Left lung (tissue), 4 donors: ENCODE measurements at regions not wholly inside any gene's neighbourhood (a gene's known extent, or its start where the extent isn't known, plus 50 kb on each side); places are given as distances from the start of the nearest gene placed in this dataset.
"Not testable (repeated sequence)": the region's sequence is repeated elsewhere in the genome, so short reads cannot be mapped to it uniquely, and the experiment has no call there.

Experiments
- ATAC-seq: fragments of 200-7000 bp; cut with Tn5 transposase; one replicate; pipeline ENCODE4 v1.9.1; 2020; ENCODE audit warnings: moderate library complexity
- DNase-seq, 4 donors: peaks; one replicate each; pipeline ENCODE4 v3.0.0-alpha.2; 2013 to 2020
- H3K27ac ChIP-seq, 2 donors: fragments of 200-600 bp; sonication (generic) in 1 of 2; one replicate each; pipeline versions ENCODE4 v1.5.0 to v1.8.0; 2020 to 2021
- H3K27me3 ChIP-seq, 2 donors: fragments of 200-600 bp; sonication (generic) in 1 of 2; one replicate each; pipeline versions ENCODE4 v1.5.0 to v1.8.0; 2020 to 2021
- H3K36me3 ChIP-seq, 2 donors: fragments of 200-600 bp; sonication (generic) in 1 of 2; one replicate each; pipeline versions ENCODE4 v1.5.0 to v1.8.0; 2020 to 2021
- H3K4me1 ChIP-seq, 2 donors: fragments of 200-600 bp; one replicate each; pipeline ENCODE4 v1.8.0; 2021
- H3K4me3 ChIP-seq, 2 donors: fragments of 200-600 bp; sonication (generic) in 1 of 2; one replicate each; pipeline versions ENCODE4 v1.5.0 to v1.8.0; 2020 to 2021; ENCODE audit warnings: mild to moderate bottlenecking in 1 of 2
- H3K9me3 ChIP-seq, 2 donors: fragments of 200-600 bp; sonication (generic) in 1 of 2; one replicate each; pipeline versions ENCODE4 v1.5.0 to v1.8.0; 2020 to 2021
- intact Hi-C, 2 donors: fragments of 100-400 bp; cut with DNase I; formaldehyde crosslinking; loops; one replicate each; pipeline versions ENCODE4 v1.11.2 to v1.14.2; 2022
- TF ChIP-seq, protein P1 (sequence below), 2 donors: fragments of 200-600 bp; sonication (generic) in 1 of 2; IDR thresholded peaks; one replicate each; pipeline versions ENCODE4 v1.5.0 to v1.8.0; 2021; ENCODE audit warnings: antibody characterized with exemption in 2 of 2
- donor health status: DM: no; HTN: yes; CAD: no.
- donor health status: DM: no; HTN: no; CAD: no.

DNA sequence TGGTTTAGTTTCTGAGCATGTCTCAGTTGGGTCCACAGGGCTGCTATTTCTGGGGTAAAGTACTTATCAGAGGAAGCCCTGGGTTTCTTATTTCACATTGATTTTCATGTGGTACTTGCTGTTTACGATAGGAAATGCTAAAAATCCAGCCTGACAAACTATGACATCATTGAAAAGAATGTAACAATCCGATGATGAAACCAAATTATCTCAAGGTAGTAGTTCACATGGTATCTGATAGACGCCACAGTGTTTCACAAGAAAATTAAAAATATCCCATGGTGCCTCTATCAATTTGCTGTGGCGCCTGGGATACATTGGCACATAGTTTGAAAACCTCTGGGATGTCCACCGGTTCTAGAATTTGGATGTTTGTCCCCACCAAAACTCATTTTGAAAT, 418.9 kb upstream of the RPS6KA3 start:
- H3K36me3 ChIP-seq = no peaks in the 10 kb centered on the region
- H3K9me3 ChIP-seq = no peaks in the 10 kb centered on the region
- DNase-seq = no peak
- no peak for ATAC-seq
- no peaks in the 10 kb centered on the region for H3K27me3 ChIP-seq
- no peak overlapping the region for H3K4me3 ChIP-seq
- H3K4me1 ChIP-seq = no peaks in the 10 kb centered on the region
- TF ChIP-seq, protein P1, sequence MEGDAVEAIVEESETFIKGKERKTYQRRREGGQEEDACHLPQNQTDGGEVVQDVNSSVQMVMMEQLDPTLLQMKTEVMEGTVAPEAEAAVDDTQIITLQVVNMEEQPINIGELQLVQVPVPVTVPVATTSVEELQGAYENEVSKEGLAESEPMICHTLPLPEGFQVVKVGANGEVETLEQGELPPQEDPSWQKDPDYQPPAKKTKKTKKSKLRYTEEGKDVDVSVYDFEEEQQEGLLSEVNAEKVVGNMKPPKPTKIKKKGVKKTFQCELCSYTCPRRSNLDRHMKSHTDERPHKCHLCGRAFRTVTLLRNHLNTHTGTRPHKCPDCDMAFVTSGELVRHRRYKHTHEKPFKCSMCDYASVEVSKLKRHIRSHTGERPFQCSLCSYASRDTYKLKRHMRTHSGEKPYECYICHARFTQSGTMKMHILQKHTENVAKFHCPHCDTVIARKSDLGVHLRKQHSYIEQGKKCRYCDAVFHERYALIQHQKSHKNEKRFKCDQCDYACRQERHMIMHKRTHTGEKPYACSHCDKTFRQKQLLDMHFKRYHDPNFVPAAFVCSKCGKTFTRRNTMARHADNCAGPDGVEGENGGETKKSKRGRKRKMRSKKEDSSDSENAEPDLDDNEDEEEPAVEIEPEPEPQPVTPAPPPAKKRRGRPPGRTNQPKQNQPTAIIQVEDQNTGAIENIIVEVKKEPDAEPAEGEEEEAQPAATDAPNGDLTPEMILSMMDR (IDR thresholded peaks at IDR 0.05) = no peak
- intact Hi-C loops = no loop called here
- no peak overlapping the region for H3K27ac ChIP-seq

DNA sequence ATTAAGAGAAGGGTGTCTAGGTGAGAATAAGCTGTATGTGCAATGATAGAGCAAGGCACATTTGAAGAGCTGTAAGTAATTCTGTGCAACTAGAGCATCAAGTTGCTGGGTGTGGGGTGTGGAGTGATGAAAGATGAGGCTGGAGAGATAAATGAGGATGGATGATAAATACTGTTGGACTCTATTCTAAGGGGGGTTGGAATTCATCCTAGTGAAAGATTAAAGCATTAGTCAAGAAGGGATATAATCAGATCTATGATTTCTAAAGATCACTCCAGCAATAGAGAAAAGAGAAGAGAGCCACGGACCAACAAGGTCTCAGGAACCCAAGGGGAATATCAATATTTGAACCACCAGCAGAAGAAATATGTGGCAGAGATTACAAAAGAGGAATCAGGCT, 415.0 kb upstream of the RPS6KA3 start:
- no peak overlapping the region for H3K27ac ChIP-seq
- no peaks in the 10 kb centered on the region for H3K4me1 ChIP-seq
- no peaks in the 10 kb centered on the region for H3K36me3 ChIP-seq
- no peaks in the 10 kb centered on the region for H3K27me3 ChIP-seq
- intact Hi-C loops = no loop called here
- DNase-seq = no peak
- no peak overlapping the region for H3K4me3 ChIP-seq
- no peak for ATAC-seq
- no peaks in the 10 kb centered on the region for H3K9me3 ChIP-seq
- TF ChIP-seq, protein P1 (IDR thresholded peaks at IDR 0.05) = no peak

DNA sequence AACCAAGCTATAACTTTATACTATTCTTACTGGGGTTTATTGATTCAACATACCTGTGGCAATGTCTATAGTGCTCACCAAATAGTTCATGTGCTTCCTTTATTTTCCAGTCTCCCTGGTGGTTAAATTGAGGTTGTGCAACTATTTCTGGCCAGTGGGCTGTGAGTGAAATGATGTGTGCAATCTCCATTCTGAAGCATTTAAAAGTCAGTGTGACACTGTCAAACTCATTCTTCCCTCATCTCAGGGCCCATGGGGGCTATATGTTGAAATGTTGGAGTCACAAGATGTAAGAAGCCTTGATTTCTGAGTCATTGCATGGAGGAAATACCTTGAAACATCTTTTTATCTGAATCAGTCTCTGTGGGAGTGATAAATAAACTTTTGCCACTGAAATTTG, 414.3 kb upstream of the RPS6KA3 start:
- no peaks in the 10 kb centered on the region for H3K36me3 ChIP-seq
- H3K4me1 ChIP-seq = no peaks in the 10 kb centered on the region
- no peaks in the 10 kb centered on the region for H3K27me3 ChIP-seq
- TF ChIP-seq, protein P1 (IDR thresholded peaks at IDR 0.05) = no peak
- H3K9me3 ChIP-seq = no peaks in the 10 kb centered on the region
- ATAC-seq (no peak), DNase-seq (no peak)
- no peak overlapping the region for H3K4me3 ChIP-seq
- H3K27ac ChIP-seq = no peak overlapping the region
- intact Hi-C loops = no loop called here

DNA sequence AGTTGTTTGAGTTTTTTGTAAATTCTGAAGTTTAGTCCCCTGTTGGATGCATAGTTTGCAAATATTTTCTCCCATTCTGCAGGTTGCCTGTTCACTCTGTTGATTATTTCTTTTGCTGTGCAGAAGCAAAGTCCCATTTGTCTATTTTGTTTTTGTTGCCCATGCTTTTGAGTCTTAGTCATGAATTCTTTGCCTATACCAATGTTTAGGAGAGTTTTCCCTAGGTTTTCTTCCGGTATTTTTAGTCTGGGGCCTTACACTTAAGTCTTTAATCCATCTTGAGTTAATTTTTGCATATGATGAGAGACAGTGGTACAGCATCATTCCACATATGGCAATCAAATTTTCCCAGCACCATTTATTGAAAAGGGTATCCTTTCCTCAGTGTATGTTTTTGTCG, 405.8 kb upstream of the RPS6KA3 start:
- Histone ChIP-seq H3K27ac (no peak overlapping the region), H3K4me3 (no peak overlapping the region), H3K9me3 (no peaks in the 10 kb centered on the region), H3K27me3 (no peaks in the 10 kb centered on the region), H3K4me1 (no peaks in the 10 kb centered on the region), H3K36me3 (no peaks in the 10 kb centered on the region)
- ATAC-seq (no peak), DNase-seq (no peak)
- TF ChIP-seq, protein P1 (IDR thresholded peaks at IDR 0.05) = no peak
- intact Hi-C loops = no loop called here

DNA sequence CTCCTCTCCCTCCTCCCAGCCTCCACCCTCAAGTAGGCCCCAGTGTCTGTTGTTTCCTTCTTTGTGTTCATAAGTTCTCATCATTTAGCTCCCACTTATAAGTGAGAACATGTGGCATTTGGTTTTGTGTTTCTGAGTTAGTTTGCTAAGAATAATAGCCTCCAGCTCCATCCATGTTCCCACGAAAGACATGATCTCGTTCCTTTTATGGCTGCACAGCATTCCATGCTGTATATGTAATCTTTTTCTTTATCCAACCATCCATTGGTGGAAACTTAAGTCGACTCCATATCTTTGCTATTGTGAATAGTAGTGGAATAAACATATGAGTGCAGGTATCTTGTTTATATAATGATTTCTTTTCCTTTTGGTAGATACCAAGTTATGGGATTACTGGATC, 405.0 kb upstream of the RPS6KA3 start:
- H3K27ac ChIP-seq, ATAC-seq, H3K4me1 ChIP-seq, H3K4me3 ChIP-seq, intact Hi-C loops, H3K36me3 ChIP-seq, H3K27me3 ChIP-seq, H3K9me3 ChIP-seq, DNase-seq: not testable (repeated sequence)

DNA sequence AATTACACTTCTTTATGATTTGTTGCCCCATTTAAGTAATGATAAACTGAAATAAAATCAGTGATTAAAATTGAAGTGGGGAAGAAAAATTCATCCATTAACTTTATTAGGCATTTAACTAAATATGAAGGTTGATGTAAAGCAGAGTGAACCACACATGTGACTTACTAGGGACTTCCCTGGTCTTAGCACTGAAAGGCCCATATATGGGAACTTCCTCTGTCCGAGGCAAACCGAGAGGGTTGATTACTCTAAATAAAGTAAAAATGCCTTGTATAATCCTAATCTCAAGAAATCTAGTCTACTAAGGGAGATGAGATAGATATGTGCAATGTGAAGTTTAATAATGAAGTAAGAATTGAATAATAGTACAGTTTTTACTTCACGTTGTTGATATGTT, 403.9 kb upstream of the RPS6KA3 start:
- ATAC-seq = no peak
- DNase-seq = no peak
- H3K9me3 ChIP-seq = no peaks in the 10 kb centered on the region
- no peak overlapping the region for H3K27ac ChIP-seq
- no peak overlapping the region for H3K4me3 ChIP-seq
- no peaks in the 10 kb centered on the region for H3K27me3 ChIP-seq
- intact Hi-C loops = no loop called here
- H3K4me1 ChIP-seq = no peaks in the 10 kb centered on the region
- TF ChIP-seq, protein P1 (IDR thresholded peaks at IDR 0.05) = no peak
- H3K36me3 ChIP-seq = no peaks in the 10 kb centered on the region
